LHCN-M2 (cell line): ENCODE measurements at regions not wholly inside any gene's neighbourhood (a gene's known extent, or its start where the extent isn't known, plus 50 kb on each side); places are given as distances from the start of the nearest gene placed in this dataset.
"Not testable (repeated sequence)": the region's sequence is repeated elsewhere in the genome, so short reads cannot be mapped to it uniquely, and the experiment has no call there.

ENCODE experiments used
- DNase-seq: peaks from one replicate; pipeline ENCODE4 v3.0.0-alpha.2; 2012; ENCODE audit warnings: low read depth

GRCh38 chr12:60191676-60192359 is 596.0 kb downstream of the SLC16A7 start:
- DNase-seq: peak; percentile 72

GRCh38 chr12:60194678-60195077 is 598.8 kb downstream of the SLC16A7 start:
- DNase-seq: peak; percentile 27

- DNase-seq: no peak
These were observed 599.7 kb downstream of the SLC16A7 start for GRCh38 chr12:60195483-60195882.

GRCh38 chr12:60196366-60196765 is 600.5 kb downstream of the SLC16A7 start:
- no peak for DNase-seq

- peak; percentile 48 for DNase-seq
These were observed 601.8 kb downstream of the SLC16A7 start for GRCh38 chr12:60197589-60197988.

- DNase-seq: peak; percentile 31
These were observed 606.1 kb downstream of the SLC16A7 start for GRCh38 chr12:60201891-60202290.

- peak; percentile 61 for DNase-seq
These were observed 609.7 kb downstream of the SLC16A7 start for GRCh38 chr12:60205500-60205899.

- no peak for DNase-seq
These were observed 613.7 kb downstream of the SLC16A7 start for GRCh38 chr12:60209521-60209920.

- DNase-seq: no peak
These were observed 614.1 kb downstream of the SLC16A7 start for GRCh38 chr12:60209933-60210332.

GRCh38 chr12:60210756-60211155 is 614.9 kb downstream of the SLC16A7 start:
- DNase-seq: no peak

GRCh38 chr12:60211244-60211643 is 615.4 kb downstream of the SLC16A7 start:
- no peak for DNase-seq

- DNase-seq: no peak
These were observed 616.6 kb downstream of the SLC16A7 start for GRCh38 chr12:60212159-60213000.

GRCh38 chr12:60213272-60213671 is 617.4 kb downstream of the SLC16A7 start:
- not testable (repeated sequence) for DNase-seq

- DNase-seq: no peak
These were observed 620.4 kb downstream of the SLC16A7 start for GRCh38 chr12:60216226-60216625.

GRCh38 chr12:60223242-60223641 is 627.4 kb downstream of the SLC16A7 start:
- DNase-seq: no peak

- DNase-seq: no peak
These were observed 629.6 kb downstream of the SLC16A7 start for GRCh38 chr12:60225216-60226000.

- DNase-seq: no peak
These were observed 632.1 kb downstream of the SLC16A7 start for GRCh38 chr12:60227916-60228315.

GRCh38 chr12:60230056-60230455 is 634.2 kb downstream of the SLC16A7 start:
- no peak for DNase-seq

GRCh38 chr12:60231303-60231702 is 635.5 kb downstream of the SLC16A7 start:
- DNase-seq: no peak

GRCh38 chr12:60231976-60232907 is 636.4 kb downstream of the SLC16A7 start:
- DNase-seq: no peak

- not testable (repeated sequence) for DNase-seq
These were observed 638.9 kb downstream of the SLC16A7 start for GRCh38 chr12:60234611-60235195.
